Gastrocnemius medialis (tissue), 4 donors: ENCODE measurements at regions not wholly inside any gene's neighbourhood (a gene's known extent, or its start where the extent isn't known, plus 50 kb on each side); places are given as distances from the start of the nearest gene placed in this dataset.

ENCODE experiments used
- POLR2A ChIP-seq, 2 donors: fragments of 450-650 bp; IDR thresholded peaks; one replicate each; pipeline ENCODE4 v1.6.1; 2017; ENCODE audit warnings: antibody characterized with exemption in 2 of 2, mild to moderate bottlenecking in 2 of 2, moderate library complexity in 2 of 2
- TF ChIP-seq, protein P1 (sequence below), 5 experiments: fragments of 450-650 bp in 3 of 5; fragments of 200-600 bp in 2 of 5; sonication (generic) in 2 of 5; IDR thresholded peaks in 4 of 5; conservative IDR thresholded peaks in 1 of 5; 1 replicate in 4 of 5; 2 replicates in 1 of 5; pipeline ENCODE4 v1.5.1; 2016 to 2019; ENCODE audit warnings: antibody characterized with exemption in 5 of 5, mild to moderate bottlenecking in 3 of 5, moderate library complexity in 3 of 5

DNA sequence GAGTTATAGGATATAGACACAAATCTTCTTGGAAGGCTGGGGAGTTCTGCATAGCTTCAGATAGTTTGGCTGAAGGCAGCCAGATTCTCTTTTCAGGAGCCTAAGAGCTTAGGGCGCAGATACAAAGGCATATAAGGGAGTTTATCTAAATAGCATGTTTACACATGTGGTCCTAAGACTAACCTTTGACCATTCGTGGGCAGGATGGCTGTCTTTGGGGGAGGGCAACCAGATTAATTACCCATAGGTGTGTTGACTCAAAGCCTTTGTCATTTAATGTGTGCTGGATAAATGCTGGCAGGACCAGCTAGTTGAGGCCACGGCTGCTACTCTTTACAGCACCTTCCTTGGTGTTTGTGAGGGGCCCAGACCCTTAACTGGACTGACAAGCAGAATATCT lies 71.8 kb downstream of the IER5 start:
- TF ChIP-seq, protein P1, sequence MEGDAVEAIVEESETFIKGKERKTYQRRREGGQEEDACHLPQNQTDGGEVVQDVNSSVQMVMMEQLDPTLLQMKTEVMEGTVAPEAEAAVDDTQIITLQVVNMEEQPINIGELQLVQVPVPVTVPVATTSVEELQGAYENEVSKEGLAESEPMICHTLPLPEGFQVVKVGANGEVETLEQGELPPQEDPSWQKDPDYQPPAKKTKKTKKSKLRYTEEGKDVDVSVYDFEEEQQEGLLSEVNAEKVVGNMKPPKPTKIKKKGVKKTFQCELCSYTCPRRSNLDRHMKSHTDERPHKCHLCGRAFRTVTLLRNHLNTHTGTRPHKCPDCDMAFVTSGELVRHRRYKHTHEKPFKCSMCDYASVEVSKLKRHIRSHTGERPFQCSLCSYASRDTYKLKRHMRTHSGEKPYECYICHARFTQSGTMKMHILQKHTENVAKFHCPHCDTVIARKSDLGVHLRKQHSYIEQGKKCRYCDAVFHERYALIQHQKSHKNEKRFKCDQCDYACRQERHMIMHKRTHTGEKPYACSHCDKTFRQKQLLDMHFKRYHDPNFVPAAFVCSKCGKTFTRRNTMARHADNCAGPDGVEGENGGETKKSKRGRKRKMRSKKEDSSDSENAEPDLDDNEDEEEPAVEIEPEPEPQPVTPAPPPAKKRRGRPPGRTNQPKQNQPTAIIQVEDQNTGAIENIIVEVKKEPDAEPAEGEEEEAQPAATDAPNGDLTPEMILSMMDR (IDR thresholded peaks at IDR 0.05 in 4 of 5, conservative IDR thresholded peaks at IDR 0.05 in 1 of 5) = no peak
- TF ChIP-seq POLR2A (IDR thresholded peaks at IDR 0.05) = no peak
